ENCODE measurements at regions not wholly inside any gene's neighbourhood (a gene's known extent, or its start where the extent isn't known, plus 50 kb on each side); places are given as distances from the start of the nearest gene placed in this dataset.
"Not testable (repeated sequence)": the region's sequence is repeated elsewhere in the genome, so short reads cannot be mapped to it uniquely, and the experiment has no call there.

- no peak for DNase-seq
These were observed 97.0 kb upstream of the CDC42BPA start for GRCh38 chr1:227415115-227415790.

GRCh38 chr1:227411066-227411465 is 92.8 kb upstream of the CDC42BPA start:
- no peak for DNase-seq

- not testable (repeated sequence) for DNase-seq
These were observed 88.0 kb upstream of the CDC42BPA start for GRCh38 chr1:227406332-227406731.

GRCh38 chr1:227403535-227403934 is 85.2 kb upstream of the CDC42BPA start:
- no peak for DNase-seq

GRCh38 chr1:227401562-227402342 is 83.5 kb upstream of the CDC42BPA start:
- no peak for DNase-seq

- DNase-seq = no peak
These were observed 80.9 kb upstream of the CDC42BPA start for GRCh38 chr1:227399152-227399730.

- no peak for DNase-seq
These were observed 79.2 kb upstream of the CDC42BPA start for GRCh38 chr1:227397354-227397978.

- no peak for DNase-seq
These were observed 78.5 kb upstream of the CDC42BPA start for GRCh38 chr1:227396539-227397353.

GRCh38 chr1:227395426-227396028 is 77.2 kb upstream of the CDC42BPA start:
- no peak for DNase-seq

GRCh38 chr1:227392984-227393764 is 74.9 kb upstream of the CDC42BPA start:
- no peak for DNase-seq

- DNase-seq = no peak
These were observed 73.6 kb upstream of the CDC42BPA start for GRCh38 chr1:227391879-227392278.

GRCh38 chr1:227391211-227391610 is 72.9 kb upstream of the CDC42BPA start:
- DNase-seq = no peak

GRCh38 chr1:227390525-227390924 is 72.2 kb upstream of the CDC42BPA start:
- DNase-seq = no peak

GRCh38 chr1:227388214-227389168 is 70.2 kb upstream of the CDC42BPA start:
- no peak for DNase-seq

- DNase-seq = no peak
These were observed 61.2 kb upstream of the CDC42BPA start for GRCh38 chr1:227379555-227379892.

GRCh38 chr1:227378871-227379554 is 60.7 kb upstream of the CDC42BPA start:
- DNase-seq = no peak

- no peak for DNase-seq
These were observed 59.9 kb upstream of the CDC42BPA start for GRCh38 chr1:227378181-227378580.

- no peak for DNase-seq
These were observed 56.6 kb upstream of the CDC42BPA start for GRCh38 chr1:227374846-227375245.

GRCh38 chr1:227372726-227373130 is 54.4 kb upstream of the CDC42BPA start:
- DNase-seq = no peak
